IMR-90 (cell line): ENCODE measurements at regions not wholly inside any gene's neighbourhood (a gene's known extent, or its start where the extent isn't known, plus 50 kb on each side); places are given as distances from the start of the nearest gene placed in this dataset.

Experiments used
- ATAC-seq: fragments of 200-7000 bp; cut with Tn5 transposase; 2 replicates; pipeline ENCODE4 v1.9.1; 2020; ENCODE audit warnings: low read depth, mild to moderate bottlenecking, moderate library complexity
- BruUV-seq: library from RNA; stranded (reverse); fragments of 400-500 nt; replicated peaks from 2 replicates; lab custom pipeline; 2021; lab: Mats Ljungman, UMichigan
- CTCF ChIA-PET: fragments of 300-600 bp; formaldehyde crosslinking; extraction: SDS; loops from one replicate; lab custom pipeline; 2021; ENCODE audit warnings: antibody characterized with exemption; lab: Yijun Ruan, JAX
- POLR2A ChIA-PET: fragments of 300-600 bp; sonication (Branson Sonifier 250); formaldehyde crosslinking; loops from one replicate; lab custom pipeline; 2022; ENCODE audit warnings: antibody characterized with exemption; ENCODE audit not compliant: unreplicated experiment; lab: Charles Lee
- DNase-seq: peaks from one replicate; pipeline ENCODE4 v3.0.0; 2013
- H2AFZ ChIP-seq: replicated peaks from 2 replicates; pipeline ENCODE3; 2013; ENCODE audit warnings: low read length, mild to moderate bottlenecking; ENCODE audit not compliant: poor library complexity
- H2AK5ac ChIP-seq: 2 replicates; pipeline ENCODE4 v1.6.1; 2013; ENCODE audit warnings: low read depth, low read length, inconsistent platforms
- H2AK9ac ChIP-seq: replicated peaks from 2 replicates; pipeline ENCODE3; 2013; ENCODE audit warnings: mild to moderate bottlenecking, low read depth, low read length, moderate library complexity; ENCODE audit not compliant: poor library complexity
- H2BK120ac ChIP-seq: 2 replicates; pipeline ENCODE4 v1.6.1; 2013; ENCODE audit warnings: low read depth, low read length, inconsistent platforms
- H2BK15ac ChIP-seq: 3 replicates; pipeline ENCODE4 v1.6.1; 2013; ENCODE audit warnings: low read depth, low read length, inconsistent platforms
- H2BK20ac ChIP-seq: 2 replicates; pipeline ENCODE4 v1.6.1; 2013; ENCODE audit warnings: low read depth, mild to moderate bottlenecking, inconsistent platforms, low read length, moderate library complexity
- H2BK5ac ChIP-seq: 2 replicates; pipeline ENCODE4 v1.6.1; 2013; ENCODE audit warnings: mild to moderate bottlenecking, low read depth, low read length, inconsistent platforms; ENCODE audit not compliant: poor library complexity, severe bottlenecking
- H3K14ac ChIP-seq: replicated peaks from 2 replicates; pipeline ENCODE4 v1.6.1; 2013; ENCODE audit warnings: low read depth, low read length, inconsistent platforms
- H3K18ac ChIP-seq: 2 replicates; pipeline ENCODE4 v1.6.1; 2013; ENCODE audit warnings: low read depth, low read length, control low read depth
- H3K23ac ChIP-seq: 2 replicates; pipeline ENCODE4 v1.6.1; 2013; ENCODE audit warnings: low read depth, low read length, inconsistent platforms
- H3K27ac ChIP-seq: 2 replicates; pipeline ENCODE4 v1.5.1; 2013; ENCODE audit warnings: mild to moderate bottlenecking, control low read depth, low read length; ENCODE audit not compliant: insufficient read depth
- H3K27me3 ChIP-seq: 2 replicates; pipeline ENCODE4 v1.6.1; 2013; ENCODE audit warnings: low read length; ENCODE audit not compliant: control insufficient read depth, insufficient read depth
- H3K36me3 ChIP-seq: 2 replicates; pipeline ENCODE4 v1.6.1; 2013; ENCODE audit warnings: low read length, mixed read lengths; ENCODE audit not compliant: control insufficient read depth, insufficient read depth
- H3K4ac ChIP-seq: 2 replicates; pipeline ENCODE4 v1.6.1; 2013; ENCODE audit warnings: low read depth, low read length, inconsistent platforms
- H3K4me1 ChIP-seq: 2 replicates; pipeline ENCODE4 v1.6.1; 2013; ENCODE audit warnings: low read length, mixed read lengths; ENCODE audit not compliant: control insufficient read depth, insufficient read depth
- H3K4me2 ChIP-seq: 2 replicates; pipeline ENCODE4 v1.6.1; 2013; ENCODE audit warnings: low read depth, mild to moderate bottlenecking, control low read depth, low read length, moderate library complexity
- H3K4me3 ChIP-seq: 2 replicates; pipeline ENCODE4 v1.5.1; 2013; ENCODE audit warnings: low read depth, mild to moderate bottlenecking, control low read depth, low read length, moderate library complexity; ENCODE audit not compliant: insufficient read depth
- H3K56ac ChIP-seq: 2 replicates; pipeline ENCODE4 v1.6.1; 2013; ENCODE audit warnings: low read length, inconsistent platforms; ENCODE audit not compliant: insufficient read depth; ENCODE audit errors: extremely low read depth
- H3K79me1 ChIP-seq, 2 experiments: 2 replicates each; pipeline ENCODE4 v1.6.1; 2013; ENCODE audit warnings: low read length in 2 of 2, inconsistent platforms in 1 of 2, low read depth in 1 of 2
- H3K9ac ChIP-seq: 2 replicates; pipeline ENCODE4 v1.6.1; 2013; ENCODE audit warnings: low read depth, low read length, control low read depth
- H3K9me1 ChIP-seq: 2 replicates; pipeline ENCODE4 v1.6.1; 2013; ENCODE audit warnings: low read length, inconsistent platforms; ENCODE audit not compliant: insufficient read depth
- H3K9me3 ChIP-seq: 2 replicates; pipeline ENCODE4 v1.6.1; 2013; ENCODE audit warnings: low read length; ENCODE audit not compliant: control insufficient read depth, insufficient read depth
- H4K20me1 ChIP-seq: 2 replicates; pipeline ENCODE4 v1.6.1; 2013; ENCODE audit warnings: low read length, inconsistent platforms; ENCODE audit not compliant: insufficient read depth
- H4K5ac ChIP-seq: 2 replicates; pipeline ENCODE4 v1.6.1; 2013; ENCODE audit warnings: mild to moderate bottlenecking, low read depth, low read length, control low read depth
- H4K8ac ChIP-seq, 2 experiments: 2 replicates each; pipeline ENCODE4 v1.6.1; 2013; ENCODE audit warnings: low read depth in 2 of 2, low read length in 2 of 2, control low read depth in 1 of 2, inconsistent platforms in 1 of 2
- H4K91ac ChIP-seq: 2 replicates; pipeline ENCODE4 v1.6.1; 2013; ENCODE audit warnings: low read depth, low read length, inconsistent platforms; ENCODE audit not compliant: insufficient read depth
- BHLHE40 ChIP-seq: fragments of 150-350 bp; IDR thresholded peaks from 2 replicates; pipeline ENCODE4 v1.6.1; 2016; ENCODE audit warnings: mild to moderate bottlenecking, low read depth, low read length
- CEBPB ChIP-seq: IDR thresholded peaks from 2 replicates; pipeline ENCODE4 v1.6.1; 2012; ENCODE audit warnings: low read depth, low read length, improper control_type of control experiment
- CHD1 ChIP-seq: IDR thresholded peaks from 2 replicates; pipeline ENCODE4 v1.6.1; 2012; ENCODE audit warnings: low read depth, low read length, improper control_type of control experiment
- ELK1 ChIP-seq: fragments of 150-350 bp; IDR thresholded peaks from 2 replicates; pipeline ENCODE4 v1.6.1; 2016; ENCODE audit warnings: low read depth, mild to moderate bottlenecking, low read length, moderate library complexity, borderline replicate concordance
- FOS ChIP-seq: fragments of 150-350 bp; IDR thresholded peaks from 2 replicates; pipeline ENCODE4 v1.6.1; 2016; ENCODE audit warnings: low read depth, low read length
- MAFK ChIP-seq: IDR thresholded peaks from 2 replicates; pipeline ENCODE4 v1.6.1; 2012; ENCODE audit warnings: low read depth, low read length, improper control_type of control experiment
- MAZ ChIP-seq: IDR thresholded peaks from 2 replicates; pipeline ENCODE4 v1.6.1; 2012; ENCODE audit warnings: low read depth, mild to moderate bottlenecking, low read length, improper control_type of control experiment, moderate library complexity, borderline replicate concordance
- MXI1 ChIP-seq: IDR thresholded peaks from 2 replicates; pipeline ENCODE4 v1.6.1; 2012; ENCODE audit warnings: low read depth, mild to moderate bottlenecking, low read length, moderate library complexity, borderline replicate concordance
- NFE2L2 ChIP-seq: fragments of 150-350 bp; IDR thresholded peaks from 2 replicates; pipeline ENCODE4 v1.6.1; 2016; ENCODE audit warnings: low read depth, mild to moderate bottlenecking, low read length
- POLR2A ChIP-seq: IDR thresholded peaks from 2 replicates; pipeline ENCODE4 v1.6.1; 2012; ENCODE audit warnings: mild to moderate bottlenecking, low read depth, low read length
- RAD21 ChIP-seq: IDR thresholded peaks from 2 replicates; pipeline ENCODE4 v1.6.1; 2012; ENCODE audit warnings: low read length, improper control_type of control experiment
- RCOR1 ChIP-seq: IDR thresholded peaks from 2 replicates; pipeline ENCODE4 v1.6.1; 2012; ENCODE audit warnings: mild to moderate bottlenecking, low read length, improper control_type of control experiment; ENCODE audit not compliant: insufficient replicate concordance
- RFX5 ChIP-seq: IDR thresholded peaks from 2 replicates; pipeline ENCODE4 v1.8.0; 2012; ENCODE audit warnings: low read depth, mild to moderate bottlenecking, low read length, moderate library complexity
- SMC3 ChIP-seq: fragments of 150-350 bp; IDR thresholded peaks from 2 replicates; pipeline ENCODE4 v1.6.1; 2016; ENCODE audit warnings: low read depth, mild to moderate bottlenecking, antibody characterized with exemption, low read length, moderate library complexity
- WGBS, 2 experiments: methylation state at CpG; one replicate each; pipeline versions ENCODE4 v1.1.5 to v1.1.7; 2013; ENCODE audit warnings: missing lambda C conversion rate in 2 of 2; ENCODE audit not compliant: insufficient read length in 1 of 2; ENCODE audit errors: extremely low coverage in 2 of 2; 5-methylcytosine and 5-hydroxymethylcytosine counted together
- dilution Hi-C: fragments of 300-500 bp; cut with HindIII; formaldehyde crosslinking; loops from one replicate; pipeline ENCODE4 v1.14.3; 2018; ENCODE audit warnings: low sequenced_read_pairs; ENCODE audit not compliant: unreplicated experiment
- in situ Hi-C: fragments of 300-500 bp; cut with MboI; formaldehyde crosslinking; loops from 3 replicates; pipeline ENCODE4 v1.14.3; 2019; ENCODE audit warnings: low sequenced_read_pairs, inconsistent platforms, mixed read lengths
- intact Hi-C: fragments of 100-400 bp; cut with micrococcal nuclease; formaldehyde crosslinking; loops from 2 replicates; pipeline ENCODE4 v1.10.0; 2022
- TF ChIP-seq, protein P1 (sequence below): conservative IDR thresholded peaks from 2 replicates; pipeline ENCODE4 v1.5.1; 2012; ENCODE audit warnings: mild to moderate bottlenecking, low read depth, low read length, improper control_type of control experiment
- TF ChIP-seq, protein P2 (sequence below): fragments of 150-350 bp; IDR thresholded peaks from 2 replicates; pipeline ENCODE4 v1.6.1; 2017; ENCODE audit warnings: mild to moderate bottlenecking, antibody characterized with exemption, low read length, low read depth

GRCh38 chr4:122541996-122542395 lies 78.9 kb downstream of the IL21 start:
- H2BK120ac ChIP-seq: no peak overlapping the region
- no peaks in the 10 kb centered on the region for H3K9me1 ChIP-seq
- ChIA-PET POLR2A (no interaction called here), CTCF (no interaction called here)
- H3K9ac ChIP-seq: no peak overlapping the region
- H3K14ac ChIP-seq: peak overlapping the region; percentile 68; the same call in 1 of the 2 replicates
- in situ Hi-C loops: no loop called here
- no peak overlapping the region for H2BK5ac ChIP-seq
- no peak for DNase-seq
- H3K4me2 ChIP-seq: no peak overlapping the region
- ATAC-seq: no peak
- peaks cover 2% of the 10 kb centered on the region for H3K9me3 ChIP-seq
- 0 out of 2 replicates have a peak, but pooled peaks cover 2% of the 10 kb centered on the region for H3K4me1 ChIP-seq
- intact Hi-C loops: no loop called here
- no peak overlapping the region; the same call in 2 of the 3 replicates for H2BK15ac ChIP-seq
- no peaks in the 10 kb centered on the region for H3K27me3 ChIP-seq
- dilution Hi-C loops: no loop called here
- H3K23ac ChIP-seq: no peak overlapping the region
- no TSS peak for BruUV-seq
- H3K79me1 ChIP-seq: no peaks in the 10 kb centered on the region
- H3K4me3 ChIP-seq: no peak overlapping the region
- H4K5ac ChIP-seq: no peak overlapping the region
- no peak overlapping the region for H3K27ac ChIP-seq
- H4K8ac ChIP-seq: no peak overlapping the region
- H2AK9ac ChIP-seq: peak overlapping the region; percentile 8
- H2BK20ac ChIP-seq: no peak overlapping the region
- H3K36me3 ChIP-seq: no peaks in the 10 kb centered on the region
- no peak overlapping the region for H3K18ac ChIP-seq
- 100% methylated on average over 1 of the region's 3 CpGs; no CpG with 5 or more reads in 1 of the 2 experiments for WGBS, 2 experiments
- TF ChIP-seq MAFK: no peak
- TF ChIP-seq FOS: no peak
- no peak for TF ChIP-seq SMC3
- TF ChIP-seq RCOR1: no peak
- TF ChIP-seq RFX5: no peak
- no peak for TF ChIP-seq NFE2L2
- TF ChIP-seq ELK1: no peak
- no peak for TF ChIP-seq RAD21
- no peak for TF ChIP-seq CEBPB
- TF ChIP-seq POLR2A: no peak
- TF ChIP-seq MAZ: no peak
- TF ChIP-seq, protein P1, sequence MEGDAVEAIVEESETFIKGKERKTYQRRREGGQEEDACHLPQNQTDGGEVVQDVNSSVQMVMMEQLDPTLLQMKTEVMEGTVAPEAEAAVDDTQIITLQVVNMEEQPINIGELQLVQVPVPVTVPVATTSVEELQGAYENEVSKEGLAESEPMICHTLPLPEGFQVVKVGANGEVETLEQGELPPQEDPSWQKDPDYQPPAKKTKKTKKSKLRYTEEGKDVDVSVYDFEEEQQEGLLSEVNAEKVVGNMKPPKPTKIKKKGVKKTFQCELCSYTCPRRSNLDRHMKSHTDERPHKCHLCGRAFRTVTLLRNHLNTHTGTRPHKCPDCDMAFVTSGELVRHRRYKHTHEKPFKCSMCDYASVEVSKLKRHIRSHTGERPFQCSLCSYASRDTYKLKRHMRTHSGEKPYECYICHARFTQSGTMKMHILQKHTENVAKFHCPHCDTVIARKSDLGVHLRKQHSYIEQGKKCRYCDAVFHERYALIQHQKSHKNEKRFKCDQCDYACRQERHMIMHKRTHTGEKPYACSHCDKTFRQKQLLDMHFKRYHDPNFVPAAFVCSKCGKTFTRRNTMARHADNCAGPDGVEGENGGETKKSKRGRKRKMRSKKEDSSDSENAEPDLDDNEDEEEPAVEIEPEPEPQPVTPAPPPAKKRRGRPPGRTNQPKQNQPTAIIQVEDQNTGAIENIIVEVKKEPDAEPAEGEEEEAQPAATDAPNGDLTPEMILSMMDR: no peak
- TF ChIP-seq, protein P2, sequence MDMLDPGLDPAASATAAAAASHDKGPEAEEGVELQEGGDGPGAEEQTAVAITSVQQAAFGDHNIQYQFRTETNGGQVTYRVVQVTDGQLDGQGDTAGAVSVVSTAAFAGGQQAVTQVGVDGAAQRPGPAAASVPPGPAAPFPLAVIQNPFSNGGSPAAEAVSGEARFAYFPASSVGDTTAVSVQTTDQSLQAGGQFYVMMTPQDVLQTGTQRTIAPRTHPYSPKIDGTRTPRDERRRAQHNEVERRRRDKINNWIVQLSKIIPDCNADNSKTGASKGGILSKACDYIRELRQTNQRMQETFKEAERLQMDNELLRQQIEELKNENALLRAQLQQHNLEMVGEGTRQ: no peak
- TF ChIP-seq CHD1: no peak
- TF ChIP-seq MXI1: no peak
- no peak for TF ChIP-seq BHLHE40
- H2AK5ac ChIP-seq: no peak overlapping the region; the same call in 1 of the 2 replicates
- no peak overlapping the region for H4K91ac ChIP-seq
- H3K56ac ChIP-seq: no peak overlapping the region
- peak overlapping the region; percentile 68 for H2AFZ ChIP-seq
- no peak overlapping the region for H3K4ac ChIP-seq
- no peaks in the 10 kb centered on the region for H4K20me1 ChIP-seq
